ENCODE measurements at regions not wholly inside any gene's neighbourhood (a gene's known extent, or its start where the extent isn't known, plus 50 kb on each side); places are given as distances from the start of the nearest gene placed in this dataset.
"Not testable (repeated sequence)": the region's sequence is repeated elsewhere in the genome, so short reads cannot be mapped to it uniquely, and the experiment has no call there.

GRCh38 chr2:240191001-240191400 lies 50.5 kb upstream of the OTOS start:
- DNase-seq (ENCODE audit: low read depth in 2 of 2) = no peak

DNA sequence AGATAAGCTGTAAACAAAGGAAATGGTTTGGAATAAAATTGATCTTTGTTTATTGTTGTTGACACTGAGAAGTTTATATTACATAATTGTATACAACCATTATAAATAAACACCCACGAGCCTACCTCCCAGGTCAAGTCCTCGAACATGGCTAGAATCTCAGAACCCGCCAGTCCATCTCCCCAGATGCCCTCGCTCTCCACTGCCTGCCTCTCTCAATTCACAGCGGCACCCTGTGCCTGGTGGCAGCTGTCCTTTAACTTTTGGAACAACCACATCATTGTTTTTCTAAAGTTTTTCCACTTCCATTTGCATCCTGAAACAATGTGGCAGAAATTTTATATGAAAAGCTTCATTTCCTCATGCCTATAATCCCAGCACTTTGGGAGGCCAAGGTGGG lies 52.2 kb upstream of the OTOS start:
- no peak for DNase-seq (ENCODE audit: low read depth in 2 of 2)

DNA sequence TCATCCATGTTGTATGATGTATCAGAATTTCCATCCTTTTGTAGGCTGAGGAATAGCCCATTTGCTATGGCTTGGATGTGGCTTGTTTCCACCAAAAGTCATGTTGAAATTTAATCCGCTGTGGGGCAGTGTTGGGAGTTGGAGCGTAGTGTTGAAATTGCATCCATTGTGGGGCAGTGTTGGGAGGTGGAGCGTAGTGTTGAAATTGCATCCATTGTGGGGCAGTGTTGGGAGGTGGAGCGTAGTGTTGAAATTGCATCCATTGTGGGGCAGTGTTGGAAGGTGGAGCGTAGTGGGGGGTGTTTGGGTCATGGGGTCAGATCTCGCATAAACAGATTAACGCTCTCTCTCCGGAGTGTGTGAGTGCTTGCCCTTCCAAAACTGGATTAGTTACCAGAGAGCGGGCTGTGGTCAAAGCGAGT lies 53.9 kb upstream of the OTOS start:
- DNase-seq (ENCODE audit: low read depth in 2 of 2) = not testable (repeated sequence)

GRCh38 chr2:240195316-240195861 lies 54.9 kb upstream of the OTOS start:
- DNase-seq (ENCODE audit: low read depth in 2 of 2) = no peak

DNA sequence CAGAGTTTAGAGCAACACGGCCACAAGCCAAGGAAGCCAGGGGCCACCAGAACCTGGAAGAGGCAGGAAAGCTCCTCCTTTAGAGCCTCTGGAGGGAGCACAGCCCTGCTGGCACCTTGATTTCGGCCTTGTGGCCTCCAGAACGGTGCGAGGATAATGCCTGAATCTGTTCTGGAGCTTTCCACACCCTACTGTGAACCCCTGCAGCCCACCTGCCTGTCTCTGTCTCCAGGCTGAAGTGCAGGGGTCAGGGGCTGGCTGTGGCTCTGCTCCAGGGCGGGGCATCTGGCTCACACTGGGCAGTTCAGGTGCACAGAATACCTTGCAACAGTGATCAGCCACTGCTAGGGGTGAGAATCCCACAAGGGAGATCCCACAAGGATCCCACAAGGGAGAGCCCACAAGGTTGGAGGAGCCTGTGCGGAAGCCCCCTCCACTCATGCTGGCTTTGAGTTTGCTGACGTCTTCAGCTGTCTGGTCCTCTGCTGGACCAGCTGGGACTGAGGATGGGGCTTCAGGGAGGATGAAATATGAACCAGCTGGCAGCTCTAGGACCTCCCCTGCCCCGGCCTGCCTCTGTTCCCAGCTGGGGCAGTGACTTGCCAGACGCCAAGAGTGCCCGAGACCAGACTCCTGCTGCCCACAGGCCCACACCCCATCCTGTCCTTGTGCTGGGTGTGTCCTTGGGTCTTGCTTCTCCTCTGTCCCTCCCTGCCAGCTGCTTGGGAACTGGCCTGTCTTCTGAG lies 56.4 kb upstream of the OTOS start:
- DNase-seq (ENCODE audit: low read depth in 2 of 2) = no peak

DNA sequence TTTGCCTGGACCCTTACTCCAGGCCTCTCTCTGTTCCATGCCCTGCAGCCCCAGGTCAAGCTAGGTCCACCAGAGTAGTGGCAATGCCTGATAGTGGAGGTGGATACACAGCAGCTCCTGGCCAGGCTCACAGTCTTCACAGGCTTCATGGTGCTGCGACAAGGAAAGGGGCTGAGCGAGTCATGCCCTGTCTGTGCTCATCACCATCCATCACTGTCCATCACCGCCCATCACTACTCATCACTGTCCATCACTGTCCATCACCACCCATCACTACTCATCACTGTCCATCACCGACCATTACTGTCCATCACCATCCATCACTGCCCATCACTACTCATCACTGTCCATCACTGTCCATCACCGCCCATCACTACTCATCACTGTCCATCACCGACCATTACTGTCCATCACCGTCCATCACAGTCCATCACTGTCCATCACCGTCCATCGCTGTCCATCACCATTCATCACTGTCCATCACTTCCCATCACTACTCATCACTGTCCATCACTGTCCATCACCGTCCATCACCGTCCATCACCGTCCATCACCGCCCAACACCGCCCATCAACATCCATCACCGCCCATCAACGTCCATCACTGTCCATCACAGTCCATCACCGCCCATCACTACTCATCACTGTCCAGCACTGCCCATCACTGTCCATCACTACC lies 57.1 kb upstream of the OTOS start:
- DNase-seq (ENCODE audit: low read depth in 2 of 2) = no peak

- no peak for DNase-seq (ENCODE audit: low read depth in 2 of 2)
These were observed 57.8 kb upstream of the OTOS start for GRCh38 chr2:240198226-240198625.

GRCh38 chr2:240199133-240199870 lies 58.8 kb upstream of the OTOS start:
- no peak for DNase-seq (ENCODE audit: low read depth in 2 of 2)

GRCh38 chr2:240200230-240201051 lies 60.0 kb upstream of the OTOS start:
- no peak for DNase-seq (ENCODE audit: low read depth in 2 of 2)

- no peak for DNase-seq (ENCODE audit: low read depth in 2 of 2)
These were observed 61.4 kb upstream of the OTOS start for GRCh38 chr2:240201866-240202265.

DNA sequence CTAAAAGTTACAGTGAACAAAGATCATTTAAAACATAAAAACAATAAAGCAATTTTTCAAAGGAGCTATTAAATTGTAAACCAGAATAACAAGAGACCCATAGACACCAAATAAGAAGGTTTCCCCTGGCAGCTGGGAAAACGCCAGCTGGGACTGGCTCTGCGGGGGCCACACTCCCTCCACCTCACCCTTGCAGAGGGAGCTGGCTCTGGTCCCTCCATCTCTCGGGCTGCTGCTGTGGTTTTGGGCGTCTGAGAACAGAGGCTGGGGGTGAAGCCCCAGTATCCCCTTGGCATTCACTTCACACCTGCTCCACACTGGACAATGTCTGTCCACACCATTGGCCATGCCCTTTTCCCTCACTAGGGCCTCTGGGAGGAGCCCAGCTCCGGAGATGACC lies 62.1 kb upstream of the OTOS start:
- no peak for DNase-seq (ENCODE audit: low read depth in 2 of 2)

GRCh38 chr2:240203031-240203787 lies 62.8 kb upstream of the OTOS start:
- no peak for DNase-seq (ENCODE audit: low read depth in 2 of 2)

- DNase-seq (ENCODE audit: low read depth in 2 of 2) = no peak
These were observed 63.4 kb upstream of the OTOS start for GRCh38 chr2:240203788-240204270.

GRCh38 chr2:240204431-240205276 lies 64.2 kb upstream of the OTOS start:
- no peak for DNase-seq (ENCODE audit: low read depth in 2 of 2)

DNA sequence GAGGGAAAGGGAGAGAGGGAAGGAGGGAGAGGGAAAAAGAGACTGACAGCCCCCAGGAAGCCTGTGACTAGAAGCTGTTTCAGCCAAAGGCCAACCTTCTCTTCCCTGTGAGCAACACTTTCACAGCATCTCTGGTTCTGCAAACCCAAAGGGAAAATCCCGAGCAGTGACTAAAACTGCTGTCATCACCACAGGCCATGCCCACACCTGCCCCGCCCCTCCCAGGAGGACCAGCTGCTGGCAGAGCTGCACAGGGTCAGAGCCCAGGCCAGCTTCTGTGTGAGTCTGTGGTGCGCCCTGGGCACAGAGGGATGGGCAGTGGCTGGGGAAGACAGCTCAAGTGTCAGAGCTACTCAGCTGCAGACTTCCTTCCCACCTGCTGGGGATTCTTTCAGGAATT lies 64.9 kb upstream of the OTOS start:
- DNase-seq (ENCODE audit: low read depth in 2 of 2) = no peak

DNA sequence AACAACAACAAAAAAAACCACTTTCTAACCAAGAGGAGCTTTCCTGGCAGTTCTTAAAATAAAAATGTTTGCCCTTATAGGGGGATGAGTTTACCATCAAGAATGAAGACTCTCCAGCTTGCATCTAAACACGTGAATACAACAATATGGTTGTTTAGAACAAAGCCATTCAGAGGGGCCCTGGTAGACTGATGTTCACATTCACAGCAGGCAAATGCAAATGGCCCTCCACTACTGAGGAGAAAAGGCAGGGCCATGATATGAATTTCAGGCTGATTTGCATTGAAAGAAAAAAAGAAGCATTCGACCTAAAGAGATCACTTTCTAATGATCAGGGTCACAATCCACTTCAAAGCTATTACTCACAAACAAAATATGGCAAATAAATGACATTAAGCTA lies 65.3 kb upstream of the OTOS start:
- DNase-seq (ENCODE audit: low read depth in 2 of 2) = no peak

- DNase-seq (ENCODE audit: low read depth in 2 of 2) = no peak
These were observed 66.2 kb upstream of the OTOS start for GRCh38 chr2:240206630-240207029.

GRCh38 chr2:240207661-240208060 lies 67.2 kb upstream of the OTOS start:
- no peak for DNase-seq (ENCODE audit: low read depth in 2 of 2)

DNA sequence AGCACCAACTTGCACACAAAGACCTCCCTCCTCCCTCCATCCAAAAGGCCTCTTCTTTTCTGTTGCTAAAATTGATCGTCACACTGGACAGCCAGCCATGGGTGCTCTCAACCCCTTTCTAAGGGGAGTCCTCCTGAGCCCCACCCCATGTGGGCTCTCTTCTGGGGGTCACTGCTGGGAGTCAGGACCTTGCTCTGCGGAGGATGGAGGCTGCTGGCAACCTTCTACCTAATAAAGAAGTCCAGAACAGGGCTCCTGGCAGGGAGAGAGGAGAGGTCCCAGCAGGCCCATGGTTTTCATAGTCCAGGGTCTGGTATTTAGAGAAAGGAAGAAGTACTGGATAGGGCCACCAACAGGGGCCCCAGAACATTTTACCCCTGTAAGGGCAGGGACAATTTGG lies 67.6 kb upstream of the OTOS start:
- no peak for DNase-seq (ENCODE audit: low read depth in 2 of 2)
